ENCODE measurements at regions not wholly inside any gene's neighbourhood (a gene's known extent, or its start where the extent isn't known, plus 50 kb on each side); places are given as distances from the start of the nearest gene placed in this dataset.

DNA sequence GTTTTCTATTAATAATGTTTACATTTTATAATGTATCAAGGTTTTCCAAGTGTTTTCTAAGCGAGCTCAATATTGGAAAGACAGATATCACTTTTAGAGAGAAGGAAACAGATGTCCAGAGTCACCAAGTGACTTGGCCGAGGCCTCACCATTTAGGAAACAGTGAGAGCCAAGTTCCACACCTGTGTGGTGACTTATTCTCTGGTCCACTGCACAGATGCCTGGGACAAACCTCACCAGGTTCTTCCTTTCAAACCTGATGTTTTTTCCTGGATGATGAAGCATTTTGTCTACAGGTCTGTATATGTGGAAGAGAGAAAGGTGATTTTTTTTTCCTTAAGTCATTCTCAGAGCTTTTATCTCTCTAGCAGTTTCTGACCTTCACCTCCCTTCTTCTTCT lies 280.7 kb downstream of the LPIN1 start:
- Mint-ChIP-seq H3K36me3 (ENCODE audit: low read depth) (no peaks in the 10 kb centered on the region), H3K4me1 (ENCODE audit: low read depth) (no peaks in the 10 kb centered on the region), H3K27ac (no peak overlapping the region), H3K27me3 (peaks cover 9% of the 10 kb centered on the region), H3K4me3 (no peak overlapping the region), H3K9me3 (peaks cover 9% of the 10 kb centered on the region)
- DNase-seq, result no peak

DNA sequence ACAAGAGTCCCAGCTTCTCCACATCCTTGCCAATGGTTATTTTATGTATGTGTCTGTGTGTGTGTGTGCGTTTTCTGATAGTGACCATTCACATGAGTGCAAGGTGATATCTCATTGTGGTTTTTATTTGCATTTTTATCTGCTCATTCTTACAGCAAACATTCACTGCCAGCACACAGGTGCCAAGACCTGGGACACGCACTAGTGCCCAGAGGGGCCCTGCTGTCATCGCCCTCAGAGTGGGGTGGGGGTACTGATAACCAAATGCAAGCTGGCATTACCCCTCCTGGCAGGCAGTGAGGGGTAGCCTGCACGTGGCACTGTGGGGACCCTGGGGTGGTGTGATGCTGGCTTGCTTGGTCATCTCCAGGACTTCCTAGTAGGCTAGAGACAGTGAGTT lies 285.4 kb downstream of the LPIN1 start:
- Mint-ChIP-seq H3K27me3 (peaks cover 10% of the 10 kb centered on the region), H3K36me3 (ENCODE audit: low read depth) (no peaks in the 10 kb centered on the region), H3K9me3 (no peaks in the 10 kb centered on the region), H3K27ac (no peak overlapping the region), H3K4me1 (ENCODE audit: low read depth) (peaks cover 22% of the 10 kb centered on the region), H3K4me3 (no peak overlapping the region)
- DNase-seq, result no peak

DNA sequence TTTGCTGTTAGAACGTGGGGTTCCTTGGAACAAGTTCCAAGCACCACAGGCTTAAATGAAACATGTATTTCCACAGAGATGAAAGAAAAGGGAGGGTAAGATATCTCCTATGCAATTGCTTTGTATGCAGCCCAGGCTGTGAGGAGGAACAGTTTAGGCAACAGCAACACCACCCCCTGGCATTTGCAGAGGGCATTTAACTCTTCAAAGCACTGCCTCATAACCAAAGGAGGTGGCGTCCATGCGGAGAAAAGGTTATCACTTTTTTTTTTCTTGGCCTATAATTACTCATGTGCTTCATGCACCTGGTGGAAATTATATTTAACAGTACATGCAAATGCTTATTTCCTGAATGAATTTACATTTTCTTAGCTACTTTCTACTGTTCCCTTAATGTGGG lies 286.0 kb downstream of the LPIN1 start:
- Mint-ChIP-seq H3K4me3 (no peak overlapping the region), H3K27ac (no peak overlapping the region), H3K36me3 (ENCODE audit: low read depth) (no peaks in the 10 kb centered on the region), H3K9me3 (no peaks in the 10 kb centered on the region), H3K27me3 (peaks cover 10% of the 10 kb centered on the region), H3K4me1 (ENCODE audit: low read depth) (peaks cover 27% of the 10 kb centered on the region)
- no peak for DNase-seq

- H3K4me1 Mint-ChIP-seq (ENCODE audit: low read depth), result peaks cover 30% of the 10 kb centered on the region
These were observed 286.5 kb downstream of the LPIN1 start for GRCh38 chr2:12032975-12033374.

DNA sequence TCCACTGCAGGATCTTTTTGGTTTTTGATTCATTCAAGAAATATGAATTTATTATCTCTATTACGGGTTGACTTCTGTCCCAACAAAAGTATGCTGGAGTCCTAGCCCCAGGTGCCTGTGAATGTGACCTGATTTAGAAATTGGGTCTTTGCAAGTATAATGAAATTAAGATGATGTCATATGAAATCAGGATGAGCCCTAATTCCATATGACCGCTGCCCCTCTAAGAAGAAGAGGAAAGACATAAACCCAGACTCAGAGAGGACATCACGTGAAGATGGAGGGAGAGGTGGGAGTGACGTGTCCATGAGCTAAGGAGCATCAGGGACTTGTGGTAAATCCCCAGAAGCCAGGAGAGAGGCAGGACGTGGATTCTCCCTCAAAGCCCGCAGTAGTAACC lies 287.1 kb downstream of the LPIN1 start:
- Mint-ChIP-seq H3K27me3 (peaks cover 10% of the 10 kb centered on the region), H3K9me3 (no peaks in the 10 kb centered on the region), H3K27ac (no peak overlapping the region), H3K4me3 (no peak overlapping the region), H3K36me3 (ENCODE audit: low read depth) (no peaks in the 10 kb centered on the region), H3K4me1 (ENCODE audit: low read depth) (peaks cover 30% of the 10 kb centered on the region)
- DNase-seq, result no peak

More at GRCh38 chr2:12032975-12033374, 286.5 kb downstream of the LPIN1 start:
- no peak overlapping the region for H3K27ac Mint-ChIP-seq
- no peaks in the 10 kb centered on the region for H3K9me3 Mint-ChIP-seq
- H3K27me3 Mint-ChIP-seq, result peaks cover 10% of the 10 kb centered on the region
- no peak overlapping the region for H3K4me3 Mint-ChIP-seq
- no peaks in the 10 kb centered on the region for H3K36me3 Mint-ChIP-seq (ENCODE audit: low read depth)
- DNase-seq, result no peak

- peaks cover 10% of the 10 kb centered on the region for H3K27me3 Mint-ChIP-seq
- no peak for DNase-seq
- H3K36me3 Mint-ChIP-seq (ENCODE audit: low read depth), result no peaks in the 10 kb centered on the region
- H3K9me3 Mint-ChIP-seq, result no peaks in the 10 kb centered on the region
- H3K4me3 Mint-ChIP-seq, result no peak overlapping the region
- peaks cover 30% of the 10 kb centered on the region for H3K4me1 Mint-ChIP-seq (ENCODE audit: low read depth)
- no peak overlapping the region for H3K27ac Mint-ChIP-seq
These were observed 287.9 kb downstream of the LPIN1 start for GRCh38 chr2:12034382-12034781.

DNA sequence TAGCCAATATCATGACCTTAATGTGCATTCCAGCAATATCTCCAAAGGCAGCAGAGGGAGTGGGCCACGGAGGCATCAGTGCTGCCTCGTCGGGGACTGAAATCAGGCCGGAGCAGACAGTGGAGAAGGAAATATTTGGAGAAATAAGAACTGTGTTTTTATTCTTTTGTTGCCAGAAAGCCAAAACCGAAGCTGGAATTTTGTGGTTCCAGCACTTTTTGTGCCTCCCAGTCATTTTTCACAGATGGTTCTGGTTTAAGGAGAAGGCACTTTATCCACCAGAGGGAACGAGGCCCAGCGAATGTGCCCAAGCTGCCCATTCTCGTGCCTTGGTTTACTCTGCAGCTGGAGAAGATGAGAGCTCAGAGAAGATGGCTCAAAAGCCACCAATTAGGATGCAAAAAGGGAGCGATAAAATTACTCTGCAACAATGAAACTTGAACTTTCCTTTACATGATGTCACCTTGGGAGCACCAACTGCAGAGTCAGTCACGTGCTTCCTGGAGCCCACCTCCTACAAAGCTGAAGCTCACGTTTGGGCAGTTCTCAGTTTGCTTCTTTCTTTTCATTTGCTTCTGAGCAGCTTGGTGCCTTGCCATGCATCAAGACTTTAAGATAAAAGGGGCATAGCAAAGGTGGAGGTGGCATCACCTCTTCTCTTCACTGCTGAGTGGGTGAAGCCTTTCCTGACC lies 288.7 kb downstream of the LPIN1 start:
- Mint-ChIP-seq H3K36me3 (ENCODE audit: low read depth) (no peaks in the 10 kb centered on the region), H3K27ac (no peak overlapping the region), H3K27me3 (peaks cover 10% of the 10 kb centered on the region), H3K9me3 (peaks cover 4% of the 10 kb centered on the region), H3K4me3 (no peak overlapping the region), H3K4me1 (ENCODE audit: low read depth) (peaks cover 30% of the 10 kb centered on the region)
- DNase-seq, result no peak

DNA sequence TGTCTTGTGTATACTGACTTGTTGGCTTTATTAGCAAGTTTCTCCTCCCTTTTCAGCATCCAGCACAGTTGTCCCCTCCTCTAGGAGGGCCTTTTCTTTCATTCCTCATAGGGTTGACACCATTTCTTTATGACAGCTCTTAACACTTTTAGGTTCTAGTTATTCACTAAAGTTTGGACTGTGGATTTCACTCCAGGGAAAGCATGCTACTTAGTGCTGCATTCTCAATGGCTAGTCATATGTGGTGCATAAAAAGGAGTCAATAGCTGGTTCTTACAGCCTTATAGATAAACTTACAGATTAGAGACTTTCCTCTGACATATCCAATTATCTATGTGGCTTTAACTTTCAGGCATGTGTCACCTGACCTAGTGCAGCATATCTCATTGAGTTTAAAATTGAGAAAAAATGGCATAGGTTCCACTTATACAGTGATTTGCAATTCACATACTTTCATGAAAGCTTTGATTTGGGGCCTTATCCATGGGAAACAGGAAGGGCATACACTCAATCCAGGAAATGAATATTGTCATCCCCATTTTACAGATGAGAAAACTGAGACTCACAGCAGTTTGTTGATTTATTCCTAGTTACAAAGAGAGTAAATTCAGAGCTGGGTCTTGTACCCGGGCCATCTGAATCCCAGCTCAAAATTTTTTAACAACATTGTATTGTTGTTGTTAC lies 289.7 kb downstream of the LPIN1 start:
- DNase-seq, result no peak
- Mint-ChIP-seq H3K9me3 (peaks cover 9% of the 10 kb centered on the region), H3K27ac (no peak overlapping the region), H3K4me3 (no peak overlapping the region), H3K27me3 (peaks cover 10% of the 10 kb centered on the region), H3K36me3 (ENCODE audit: low read depth) (no peaks in the 10 kb centered on the region), H3K4me1 (ENCODE audit: low read depth) (peaks cover 30% of the 10 kb centered on the region)

DNA sequence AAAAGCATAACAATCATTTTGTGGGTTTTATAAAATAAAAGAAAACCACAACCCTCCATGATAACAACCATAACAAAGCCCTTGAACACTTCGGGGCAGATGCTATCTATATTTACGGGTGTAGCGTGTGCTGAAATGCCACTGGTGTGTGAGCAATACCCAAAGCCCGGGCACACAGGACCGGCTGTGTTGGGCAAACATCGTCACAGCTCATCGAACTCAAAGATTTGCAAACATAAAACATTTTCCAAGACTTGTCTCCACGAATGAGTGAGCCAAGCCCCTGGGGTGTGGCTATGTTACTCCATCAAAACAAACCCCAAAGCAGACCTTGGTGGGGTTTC lies 290.2 kb downstream of the LPIN1 start:
- H3K9me3 Mint-ChIP-seq, result peaks cover 9% of the 10 kb centered on the region
- no peak overlapping the region for H3K4me3 Mint-ChIP-seq
- no peak for DNase-seq
- peaks cover 30% of the 10 kb centered on the region for H3K4me1 Mint-ChIP-seq (ENCODE audit: low read depth)
- H3K27ac Mint-ChIP-seq, result no peak overlapping the region
- no peaks in the 10 kb centered on the region for H3K36me3 Mint-ChIP-seq (ENCODE audit: low read depth)
- peaks cover 10% of the 10 kb centered on the region for H3K27me3 Mint-ChIP-seq

DNA sequence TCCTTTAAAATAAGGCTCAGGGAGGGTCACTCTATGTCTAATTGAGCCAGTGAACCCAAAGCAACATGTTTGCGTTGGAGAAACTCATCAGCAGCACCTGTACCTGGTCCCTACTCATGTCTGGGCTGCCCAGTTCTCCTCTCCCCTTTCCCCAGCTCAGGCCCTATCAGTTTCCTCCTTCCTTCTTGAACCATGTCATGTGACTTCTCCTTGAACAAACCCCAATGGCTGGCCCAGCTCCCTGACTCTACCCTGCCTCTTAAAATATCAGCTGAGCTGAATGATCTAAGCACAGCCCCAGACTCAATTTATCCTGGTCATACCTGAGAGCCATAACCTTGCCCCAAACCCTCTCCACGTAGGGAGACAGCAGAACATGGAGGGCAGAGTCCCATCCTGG lies 290.9 kb downstream of the LPIN1 start:
- DNase-seq, result no peak
- Mint-ChIP-seq H3K4me3 (no peak overlapping the region), H3K27ac (no peak overlapping the region), H3K4me1 (ENCODE audit: low read depth) (peaks cover 33% of the 10 kb centered on the region), H3K27me3 (peaks cover 10% of the 10 kb centered on the region), H3K36me3 (ENCODE audit: low read depth) (no peaks in the 10 kb centered on the region), H3K9me3 (peaks cover 9% of the 10 kb centered on the region)

DNA sequence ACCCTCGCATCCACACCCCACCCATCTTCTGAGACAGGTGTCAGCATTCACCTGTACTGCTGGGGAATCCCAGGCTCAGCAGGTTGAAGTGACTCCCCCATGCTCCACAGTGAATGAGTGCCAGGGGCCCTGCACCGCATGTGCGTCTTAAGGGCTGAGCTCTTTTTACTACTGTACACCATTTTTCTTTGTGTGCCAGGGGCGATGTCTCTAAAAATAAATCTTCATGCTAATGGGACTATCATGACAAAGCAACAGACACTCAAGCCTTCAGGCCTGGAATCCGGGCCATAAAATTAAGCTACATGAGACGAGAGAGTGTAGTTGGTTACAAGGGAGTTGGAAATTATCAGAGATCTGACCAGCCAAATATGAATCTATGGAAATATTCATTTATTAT lies 294.8 kb downstream of the LPIN1 start:
- no peak for DNase-seq
- no peak overlapping the region for H3K4me3 Mint-ChIP-seq
- no peak overlapping the region for H3K27ac Mint-ChIP-seq
- H3K9me3 Mint-ChIP-seq, result peaks cover 9% of the 10 kb centered on the region
- peaks cover 54% of the 10 kb centered on the region for H3K4me1 Mint-ChIP-seq (ENCODE audit: low read depth)
- H3K27me3 Mint-ChIP-seq, result no peaks in the 10 kb centered on the region
- no peaks in the 10 kb centered on the region for H3K36me3 Mint-ChIP-seq (ENCODE audit: low read depth)

DNA sequence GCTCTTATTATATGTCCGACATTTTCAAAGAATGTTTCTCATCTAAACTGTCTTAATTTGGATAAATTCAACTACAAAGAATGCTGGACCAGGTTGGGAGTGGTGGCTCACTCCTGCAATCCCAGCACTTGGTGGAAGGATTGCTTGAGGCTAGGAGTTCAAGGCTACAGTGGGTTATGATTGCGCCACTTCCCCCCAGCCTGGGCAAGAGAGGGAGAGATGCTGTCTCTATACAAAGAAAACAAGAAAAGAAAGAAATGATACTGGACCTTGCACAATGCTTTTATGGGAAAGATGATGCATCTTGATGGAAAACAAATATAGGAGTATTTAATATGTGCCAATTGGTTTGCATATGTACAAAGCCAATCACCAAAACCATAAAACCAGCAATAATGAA lies 296.7 kb downstream of the LPIN1 start:
- no peaks in the 10 kb centered on the region for H3K36me3 Mint-ChIP-seq (ENCODE audit: low read depth)
- peaks cover 53% of the 10 kb centered on the region for H3K4me1 Mint-ChIP-seq (ENCODE audit: low read depth)
- H3K27me3 Mint-ChIP-seq, result no peaks in the 10 kb centered on the region
- no peak overlapping the region for H3K4me3 Mint-ChIP-seq
- H3K27ac Mint-ChIP-seq, result no peak overlapping the region
- no peak for DNase-seq
- H3K9me3 Mint-ChIP-seq, result peaks cover 9% of the 10 kb centered on the region

- H3K4me3 Mint-ChIP-seq, result no peak overlapping the region
- DNase-seq, result no peak
- no peaks in the 10 kb centered on the region for H3K36me3 Mint-ChIP-seq (ENCODE audit: low read depth)
- peaks cover 61% of the 10 kb centered on the region for H3K4me1 Mint-ChIP-seq (ENCODE audit: low read depth)
- no peak overlapping the region for H3K27ac Mint-ChIP-seq
- H3K27me3 Mint-ChIP-seq, result no peaks in the 10 kb centered on the region
- H3K9me3 Mint-ChIP-seq, result peaks cover 7% of the 10 kb centered on the region
These were observed 298.4 kb downstream of the LPIN1 start for GRCh38 chr2:12044857-12045256.

- H3K9me3 Mint-ChIP-seq, result peaks cover 1% of the 10 kb centered on the region
- H3K27me3 Mint-ChIP-seq, result no peaks in the 10 kb centered on the region
- H3K4me3 Mint-ChIP-seq, result no peak overlapping the region
- H3K36me3 Mint-ChIP-seq (ENCODE audit: low read depth), result no peaks in the 10 kb centered on the region
- no peak for DNase-seq
- no peak overlapping the region for H3K27ac Mint-ChIP-seq
- peaks cover 68% of the 10 kb centered on the region for H3K4me1 Mint-ChIP-seq (ENCODE audit: low read depth)
These were observed 299.4 kb downstream of the LPIN1 start for GRCh38 chr2:12045864-12046291.

GRCh38 chr2:12046641-12047040 lies 300.2 kb downstream of the LPIN1 start:
- Mint-ChIP-seq H3K4me1 (ENCODE audit: low read depth) (peaks cover 68% of the 10 kb centered on the region), H3K36me3 (ENCODE audit: low read depth) (no peaks in the 10 kb centered on the region), H3K9me3 (no peaks in the 10 kb centered on the region), H3K4me3 (no peak overlapping the region), H3K27me3 (no peaks in the 10 kb centered on the region), H3K27ac (no peak overlapping the region)
- DNase-seq, result no peak

Measured in activated T-cell treated with anti-CD3 and anti-CD28 coated beads, Interleukin-2, amount 50 U/mL, for 24 hours (primary cell).